HG03378 (cell line): ENCODE measurements at regions not wholly inside any gene's neighbourhood (a gene's known extent, or its start where the extent isn't known, plus 50 kb on each side); places are given as distances from the start of the nearest gene placed in this dataset.
"Not testable (repeated sequence)": the region's sequence is repeated elsewhere in the genome, so short reads cannot be mapped to it uniquely, and the experiment has no call there.

Source experiments
- ATAC-seq: cut with Tn5 transposase; IDR thresholded peaks from one replicate; pipeline ENCODE4 v1.9.1; 2021; ENCODE audit warnings: mild to moderate bottlenecking, moderate library complexity; ENCODE audit not compliant: unreplicated experiment

- ATAC-seq = no peak
Measured at GRCh38 chr3:75118779-75119178, 504.3 kb upstream of the CNTN3 start.

- no peak for ATAC-seq
Measured at GRCh38 chr3:75126556-75126955, 512.1 kb upstream of the CNTN3 start.

DNA sequence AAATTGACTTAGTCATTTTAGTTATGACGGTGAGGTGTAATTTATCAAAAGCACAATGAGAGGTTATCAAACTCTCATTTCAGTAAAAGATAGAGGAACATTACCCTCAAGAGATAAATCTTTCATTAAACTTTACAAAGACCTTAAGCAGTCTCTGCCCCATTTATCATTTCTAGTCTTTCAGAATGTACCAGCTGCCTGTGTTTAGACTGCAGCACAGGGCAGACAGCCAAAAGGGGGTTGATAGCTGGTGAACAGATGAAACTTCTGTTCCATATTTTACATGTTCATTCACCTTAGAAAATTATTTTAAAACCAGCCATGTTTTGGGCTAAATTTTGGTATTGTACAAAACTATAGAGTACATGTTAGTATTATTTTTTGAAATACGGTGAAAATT is 514.6 kb upstream of the CNTN3 start:
- ATAC-seq = no peak

DNA sequence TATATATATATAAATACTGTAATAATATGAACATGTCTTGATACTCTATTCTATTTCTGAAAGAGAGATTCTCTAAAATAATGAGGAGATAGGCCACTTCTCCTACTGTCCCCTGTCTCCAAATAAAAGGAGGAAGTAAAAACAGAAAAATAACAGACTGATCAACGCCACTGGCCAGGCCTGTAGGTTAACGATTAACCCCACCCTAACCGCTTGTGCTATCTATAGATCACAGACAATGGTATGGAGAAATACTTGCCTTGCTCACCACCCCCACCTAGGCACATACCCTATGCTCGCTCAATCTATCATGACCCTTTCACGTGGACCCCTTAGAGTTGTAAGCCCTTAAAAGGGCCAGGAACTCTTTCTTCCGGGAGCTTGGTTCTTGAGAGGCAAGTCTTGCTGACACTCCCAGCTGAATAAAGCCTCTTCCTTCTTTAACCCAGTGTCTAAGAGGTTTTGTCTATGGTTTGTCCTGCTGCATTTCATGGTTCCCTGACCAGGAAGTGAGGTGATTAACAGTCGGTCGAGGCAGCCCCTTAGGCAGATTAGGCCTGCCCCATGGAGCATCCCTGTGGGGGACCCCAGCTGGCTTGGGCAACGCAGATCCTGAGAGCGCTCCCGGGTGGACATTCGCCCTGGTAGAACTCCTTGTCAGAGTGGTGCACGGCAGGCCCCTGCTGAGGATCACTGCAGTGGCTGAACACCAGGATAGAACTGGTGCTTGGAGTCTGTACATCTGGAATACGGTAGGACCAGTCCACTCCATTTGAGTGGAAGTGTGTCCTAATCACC is 521.8 kb upstream of the CNTN3 start:
- ATAC-seq = no peak

DNA sequence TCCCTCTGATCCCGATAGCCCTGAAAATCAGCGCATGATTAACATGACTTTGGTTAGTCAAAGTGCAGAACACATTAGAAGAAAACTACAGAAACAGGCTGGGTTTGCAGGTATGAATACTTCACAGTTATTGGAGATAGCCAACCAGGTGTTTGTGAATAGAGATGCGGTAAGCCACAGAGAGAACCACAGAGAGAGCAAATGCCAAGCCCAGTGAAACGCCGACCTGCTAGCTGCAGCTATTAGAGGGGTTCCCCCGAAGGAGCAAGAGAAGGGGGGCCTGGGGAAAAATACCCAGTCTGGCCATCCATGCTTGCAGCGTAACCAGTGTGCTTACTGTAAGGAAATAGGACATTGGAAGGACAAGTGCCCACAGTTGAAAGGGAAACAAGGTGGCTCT is 523.9 kb upstream of the CNTN3 start:
- no peak for ATAC-seq

DNA sequence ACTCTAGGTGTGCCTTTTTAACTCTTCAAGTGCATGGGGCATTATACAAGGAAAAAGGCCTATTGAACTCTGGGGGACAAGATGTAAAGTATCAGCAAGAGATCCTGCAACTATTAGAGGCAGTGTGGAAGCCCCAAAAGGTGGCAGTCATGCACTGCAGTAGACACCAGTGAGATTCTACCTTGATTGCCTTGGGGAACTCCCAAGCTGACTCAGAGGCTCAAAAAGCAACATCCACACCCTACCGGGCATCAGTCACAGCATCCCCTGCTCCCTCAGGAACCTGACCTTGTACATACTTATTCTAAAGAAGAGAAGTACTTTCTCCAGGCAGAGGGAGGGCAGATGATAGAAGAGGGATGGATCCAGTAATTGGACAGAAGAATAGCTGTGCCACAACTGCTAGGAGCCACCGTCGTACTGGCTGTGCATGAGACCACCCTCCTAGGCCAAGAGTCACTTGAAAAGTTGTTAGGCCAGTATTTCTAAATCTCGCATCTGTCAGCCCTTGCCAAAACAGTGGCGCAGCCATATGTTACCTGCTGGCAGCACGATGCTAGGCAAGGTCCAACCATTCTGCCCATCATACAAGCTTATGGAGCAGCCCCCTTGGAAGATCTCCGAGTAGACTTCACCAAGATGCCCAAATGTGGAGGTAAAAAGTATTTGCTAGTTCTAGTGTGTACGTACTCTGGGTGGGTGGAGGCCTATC is 523.1 kb upstream of the FRG2C start:
- no peak for ATAC-seq

GRCh38 chr3:75144406-75144805 is 519.7 kb upstream of the FRG2C start:
- no peak for ATAC-seq

- no peak for ATAC-seq
Measured at GRCh38 chr3:75171630-75172230, 492.4 kb upstream of the FRG2C start.

- no peak for ATAC-seq
Measured at GRCh38 chr3:75176937-75177336, 487.2 kb upstream of the FRG2C start.

GRCh38 chr3:75180235-75180944 is 483.7 kb upstream of the FRG2C start:
- ATAC-seq = no peak

DNA sequence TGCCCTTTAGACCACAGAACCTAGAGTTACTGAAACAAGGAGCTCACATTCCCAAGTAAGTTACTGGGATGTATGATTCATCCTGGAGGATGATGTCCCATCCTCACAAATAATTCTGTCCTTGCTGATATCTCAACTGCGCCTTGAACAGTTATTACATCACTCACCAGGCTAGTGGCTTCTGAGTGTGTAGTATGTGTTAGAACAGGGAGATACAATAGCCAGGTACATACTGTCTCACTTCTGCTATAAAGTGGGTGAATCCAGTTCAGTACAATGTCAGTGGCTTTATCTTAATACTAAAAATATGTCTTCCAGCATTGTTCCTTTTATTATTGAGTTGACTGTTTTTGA is 483.2 kb upstream of the FRG2C start:
- ATAC-seq = no peak

GRCh38 chr3:75188962-75189361 is 475.2 kb upstream of the FRG2C start:
- no peak for ATAC-seq

DNA sequence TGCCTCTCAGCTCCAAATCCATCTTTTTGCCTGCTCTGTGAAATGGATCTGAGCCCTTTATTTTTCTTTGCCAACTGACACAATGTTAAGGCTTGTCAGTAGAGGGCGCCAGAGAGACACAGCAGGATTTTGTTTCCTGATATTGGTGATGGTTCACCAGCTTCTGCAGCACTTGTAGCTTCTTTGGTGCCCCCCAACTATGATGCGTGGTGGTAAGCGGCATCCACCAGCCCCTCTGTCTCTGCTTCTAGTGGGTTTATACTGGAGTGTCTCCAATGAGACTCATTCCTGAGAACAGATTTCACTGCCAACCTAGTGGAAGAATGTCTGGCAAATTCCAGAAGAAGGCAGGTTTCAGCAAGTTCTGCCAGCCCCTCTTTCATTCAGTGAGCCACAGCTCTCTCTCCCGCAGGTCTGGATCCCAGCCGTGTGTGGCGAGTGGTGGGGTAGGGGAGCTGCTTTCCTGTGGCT is 471.9 kb upstream of the FRG2C start:
- ATAC-seq = peak; percentile 81

- ATAC-seq = no peak
Measured at GRCh38 chr3:75193797-75194196, 470.3 kb upstream of the FRG2C start.

DNA sequence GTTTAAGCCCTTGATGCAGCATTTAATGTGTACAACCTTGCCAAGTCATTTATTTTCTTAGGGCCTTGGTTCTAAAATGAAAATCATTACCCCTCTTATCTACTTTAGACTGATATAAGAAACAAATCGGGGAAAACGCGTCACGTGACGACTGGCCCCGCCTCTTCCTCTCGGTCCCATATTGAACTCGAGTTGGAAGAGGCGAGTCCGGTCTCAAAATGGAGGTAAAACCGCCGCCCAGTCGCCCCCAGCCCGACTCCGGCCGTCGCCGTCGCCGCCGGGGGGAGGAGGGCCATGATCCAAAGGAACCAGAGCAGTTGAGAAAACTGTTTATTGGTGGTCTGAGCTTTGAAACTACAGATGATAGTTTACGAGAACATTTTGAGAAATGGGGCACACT is 449.8 kb upstream of the FRG2C start:
- ATAC-seq = not testable (repeated sequence)

- no peak for ATAC-seq
Measured at GRCh38 chr3:75218577-75218976, 445.6 kb upstream of the FRG2C start.

DNA sequence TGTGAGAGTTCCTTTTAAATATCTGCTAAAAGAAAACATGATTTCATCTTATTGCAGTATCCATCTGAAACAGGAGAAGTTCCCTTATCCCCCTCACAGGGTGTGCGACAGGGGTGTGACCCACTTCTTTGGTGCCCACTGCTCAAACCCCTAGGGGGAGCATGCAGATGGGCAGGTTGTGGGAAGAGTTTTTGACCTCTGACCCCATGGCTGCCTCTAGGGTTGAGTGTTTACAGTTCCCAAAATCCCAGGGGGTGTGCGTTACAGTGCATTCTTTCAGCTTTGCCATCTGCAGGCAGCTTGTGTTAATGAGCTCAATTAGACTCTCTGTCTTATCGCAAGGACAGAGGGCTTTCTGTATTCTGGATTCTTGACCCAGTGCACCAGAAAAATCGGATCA is 443.2 kb upstream of the FRG2C start:
- ATAC-seq = no peak

DNA sequence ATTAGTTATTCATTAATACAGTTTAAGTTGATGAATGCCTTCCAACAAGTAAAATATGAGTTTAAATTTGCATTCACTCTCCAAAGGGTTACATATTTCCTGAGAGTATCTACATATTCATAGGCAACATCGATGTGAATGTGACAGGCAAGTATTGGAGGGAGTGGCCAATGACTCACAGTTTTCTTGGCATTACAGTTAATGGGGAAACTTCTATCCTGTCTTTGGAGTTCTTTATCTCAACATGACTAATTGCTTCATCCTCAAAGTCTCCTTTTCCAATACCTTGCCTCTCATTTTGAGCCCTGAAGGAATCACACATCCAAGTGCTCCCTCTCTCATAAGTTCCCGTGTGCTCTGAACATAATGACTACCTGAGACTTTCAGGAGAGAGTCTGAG is 439.7 kb upstream of the FRG2C start:
- ATAC-seq = no peak

DNA sequence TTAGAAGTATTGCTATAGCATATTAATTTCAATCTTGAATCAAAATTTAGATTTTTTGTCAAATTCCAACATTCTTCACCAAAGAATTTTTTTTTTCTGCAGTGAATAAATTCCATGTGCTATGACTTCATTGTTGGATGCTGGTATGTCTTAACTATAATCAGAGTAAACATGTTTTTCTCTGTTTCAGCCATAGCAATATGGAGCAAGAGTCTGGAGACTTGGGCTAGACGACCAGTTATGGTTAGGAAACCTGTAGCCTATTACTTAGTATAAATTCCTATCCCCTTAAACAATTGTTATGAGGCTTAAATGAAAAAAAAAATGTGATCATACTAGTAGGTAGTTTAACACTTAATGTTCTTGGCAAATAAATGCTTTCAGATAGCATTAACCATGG is 431.9 kb upstream of the FRG2C start:
- no peak for ATAC-seq

- no peak for ATAC-seq
Measured at GRCh38 chr3:75235631-75236030, 428.5 kb upstream of the FRG2C start.

DNA sequence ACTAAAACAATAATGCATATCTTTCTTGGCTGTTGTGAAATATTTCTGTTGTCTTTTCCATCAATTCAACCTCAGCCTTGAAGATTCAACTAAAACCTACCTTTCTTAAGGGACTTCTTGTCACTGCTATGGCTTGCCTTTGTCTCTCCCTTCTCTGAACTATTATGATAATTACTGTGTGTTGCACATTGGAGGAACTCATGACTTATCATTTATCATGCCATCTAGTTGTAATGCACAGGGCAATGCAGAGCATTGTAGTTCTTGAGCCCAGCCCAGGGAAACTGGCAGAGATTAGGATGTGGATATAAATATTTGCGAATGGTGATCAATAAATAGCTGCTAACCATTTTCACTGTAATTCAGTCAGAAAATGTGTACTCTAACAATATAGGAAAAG is 427.1 kb upstream of the FRG2C start:
- ATAC-seq = no peak
